ENCODE measurements at regions not wholly inside any gene's neighbourhood (a gene's known extent, or its start where the extent isn't known, plus 50 kb on each side); places are given as distances from the start of the nearest gene placed in this dataset.

- Histone ChIP-seq H2BK15ac (ENCODE audit: low read length) (no peak overlapping the region), H4K8ac (ENCODE audit: extremely low read depth, insufficient read depth, low read length) (no peak overlapping the region), H3K27me3 (replicated peaks in 1 of 4; ENCODE audit: control insufficient read depth in 3 of 4, extremely low read depth in 1 of 4, insufficient read depth in 3 of 4, low read length in 3 of 4) (no peaks in the 10 kb centered on the region), H2BK5ac (ENCODE audit: low read depth, low read length) (no peak overlapping the region), H2BK120ac (replicated peaks; ENCODE audit: low read depth, low read length) (no peak overlapping the region), H3K23ac (ENCODE audit: insufficient read length) (no peak overlapping the region), H3K27ac (ENCODE audit: low read depth, low read length) (no peak overlapping the region), H3K23me2 (ENCODE audit: low read depth, low read length) (no peaks in the 10 kb centered on the region), H4K91ac (replicated peaks; ENCODE audit: insufficient read length, low read length) (no peak overlapping the region), H3K4ac (replicated peaks; ENCODE audit: insufficient read length, low read depth, low read length) (no peak overlapping the region), H2AK5ac (ENCODE audit: low read depth, low read length) (no peak overlapping the region), H4K5ac (ENCODE audit: insufficient read length, low read depth, low read length) (no peak overlapping the region), H3K56ac (replicated peaks; ENCODE audit: insufficient read length, low read depth, low read length) (no peak overlapping the region), H3K79me1 (ENCODE audit: low read depth, low read length) (no peaks in the 10 kb centered on the region), H2BK12ac (ENCODE audit: low read depth, low read length) (no peak overlapping the region), H3K4me1 (replicated peaks in 1 of 4; ENCODE audit: control insufficient read depth in 3 of 4, insufficient read depth in 4 of 4, low read length in 3 of 4) (no peaks in the 10 kb centered on the region), H3K14ac (ENCODE audit: insufficient read length) (no peak overlapping the region), H2AFZ (ENCODE audit: low read length) (no peak overlapping the region), H3K9me3 (ENCODE audit: insufficient read depth in 2 of 2, low read depth in 1 of 2, low read length in 1 of 2) (no peaks in the 10 kb centered on the region), H3K18ac (ENCODE audit: extremely low read depth, low read length) (no peak overlapping the region), H3K4me2 (ENCODE audit: insufficient read depth in 1 of 2, low read depth in 2 of 2, low read length in 2 of 2) (no peak overlapping the region), H3K4me3 (ENCODE audit: extremely low read depth in 1 of 4, insufficient read depth in 2 of 4, low read depth in 3 of 4, low read length in 4 of 4) (no peak overlapping the region), H3K79me2 (ENCODE audit: control insufficient read depth in 1 of 2, insufficient read depth in 2 of 2, low read length in 2 of 2) (no peaks in the 10 kb centered on the region), H3K36me3 (ENCODE audit: control insufficient read depth in 2 of 4, insufficient read depth in 4 of 4, low read length in 3 of 4) (no peaks in the 10 kb centered on the region), H4K20me1 (replicated peaks in 1 of 2; ENCODE audit: control insufficient read depth in 1 of 2, insufficient read depth in 2 of 2, low read length in 2 of 2) (no peaks in the 10 kb centered on the region), H2BK20ac (ENCODE audit: low read length) (no peak overlapping the region), H3K9ac (replicated peaks in 1 of 4; ENCODE audit: extremely low read depth in 1 of 4, low read depth in 3 of 4, low read length in 3 of 4) (no peak overlapping the region)
- 95% methylated on average over 4 of the region's 4 CpGs; no CpG with 5 or more reads in 1 of the 2 experiments for WGBS, 2 experiments (ENCODE audit: extremely low coverage in 1 of 2, insufficient coverage in 1 of 2, insufficient read length in 1 of 2, insufficient replicate concordance in 2 of 2, low coverage in 1 of 2, low lambda C conversion rate in 2 of 2, missing lambda C conversion rate in 1 of 2)
- ChIA-PET CTCF (ENCODE audit: partially characterized antibody) (no interaction called here), POLR2A (ENCODE audit: partially characterized antibody) (no interaction called here)
- no peak for FAIRE-seq
- DNase-seq (ENCODE audit: low read depth in 1 of 2, low spot score in 2 of 2), result no peak
- no peak for TF ChIP-seq POLR2A (IDR thresholded peaks at IDR 0.05; ENCODE audit: control extremely low read depth in 1 of 2, low read depth in 2 of 2, low read length in 2 of 2)
- TF ChIP-seq EP300 (IDR thresholded peaks at IDR 0.05; ENCODE audit: borderline replicate concordance in 1 of 2, low read depth in 2 of 2, low read length in 2 of 2), result no peak
- TF ChIP-seq SP2 (IDR thresholded peaks at IDR 0.05; ENCODE audit: low read length), result no peak
- TF ChIP-seq CBX8 (IDR thresholded peaks at IDR 0.05; ENCODE audit: borderline replicate concordance, low read depth, low read length), result no peak
- no peak for TF ChIP-seq ATF3 (IDR thresholded peaks at IDR 0.05; ENCODE audit: insufficient read depth, low read depth, low read length)
- no peak for TF ChIP-seq POLR2AphosphoS5 (IDR thresholded peaks at IDR 0.05; ENCODE audit: low read depth, low read length)
- TF ChIP-seq HDAC6 (IDR thresholded peaks at IDR 0.05; ENCODE audit: low read depth, low read length), result no peak
- TF ChIP-seq SP4 (IDR thresholded peaks at IDR 0.05; ENCODE audit: low read length), result no peak
- no peak for TF ChIP-seq SIRT6 (IDR thresholded peaks at IDR 0.05; ENCODE audit: low read length)
Measured at GRCh38 chr13:104098421-104098820, 1032.2 kb upstream of the SLC10A2 start.
